Aorta (tissue), 5 donors: ENCODE measurements at regions not wholly inside any gene's neighbourhood (a gene's known extent, or its start where the extent isn't known, plus 50 kb on each side); places are given as distances from the start of the nearest gene placed in this dataset.

ENCODE experiments used
- ATAC-seq: fragments of 200-7000 bp; cut with Tn5 transposase; one replicate; pipeline ENCODE4 v1.9.1; 2022; ENCODE audit warnings: moderate library complexity; ENCODE audit not compliant: low FRiP score
- DNase-seq, 2 donors: peaks; one replicate each; pipeline ENCODE4 v3.0.0-alpha.2; 2020
- H3K27ac ChIP-seq, 2 donors: one replicate each; pipeline ENCODE4 v1.5.1; 2013; ENCODE audit warnings: low read length in 2 of 2, mild to moderate bottlenecking in 2 of 2, moderate library complexity in 2 of 2, control low read depth in 1 of 2, inconsistent platforms in 1 of 2, low read depth in 1 of 2
- H3K27me3 ChIP-seq, 2 donors: one replicate each; pipeline ENCODE4 v1.6.1; 2013; ENCODE audit warnings: control low read depth in 1 of 2, low read length in 1 of 2, mild to moderate bottlenecking in 1 of 2, moderate library complexity in 1 of 2; ENCODE audit not compliant: insufficient read depth in 2 of 2, control insufficient read depth in 1 of 2
- H3K36me3 ChIP-seq, 2 donors: one replicate each; pipeline ENCODE4 v1.6.1; 2013; ENCODE audit warnings: control low read depth in 1 of 2, low read length in 1 of 2, mild to moderate bottlenecking in 1 of 2; ENCODE audit not compliant: insufficient read depth in 2 of 2, control insufficient read depth in 1 of 2
- H3K4me1 ChIP-seq, 2 donors: one replicate each; pipeline ENCODE4 v1.6.1; 2013; ENCODE audit warnings: low read length in 2 of 2, control low read depth in 1 of 2, mild to moderate bottlenecking in 1 of 2, moderate library complexity in 1 of 2; ENCODE audit not compliant: insufficient read depth in 2 of 2, control insufficient read depth in 1 of 2
- H3K4me3 ChIP-seq, 2 donors: one replicate each; pipeline ENCODE4 v1.5.1; 2013; ENCODE audit warnings: low read length in 2 of 2, control low read depth in 1 of 2, mild to moderate bottlenecking in 1 of 2
- H3K9me3 ChIP-seq: one replicate; pipeline ENCODE4 v1.6.1; 2013; ENCODE audit warnings: mild to moderate bottlenecking, low read length; ENCODE audit not compliant: control insufficient read depth
- WGBS, 2 donors: extraction: QIAGEN DNeasy Blood & Tissue Kit; methylation state at CpG; one replicate each; pipeline ENCODE4 v1.1.7; 2013; 5-methylcytosine and 5-hydroxymethylcytosine counted together
- intact Hi-C, 2 donors: fragments of 100-400 bp; cut with DNase I; formaldehyde crosslinking; loops; one replicate each; pipeline versions ENCODE4 v1.14.2 to v1.15.0; 2022
- donor health status: healthy with polysubstance abuse.
- donor health status: Bipolar disorder and iron deficiency.
- donor health status: DM: no; HTN: no; CAD: no.
- donor health status: DM: no; HTN: no; CAD: no.
- donor health status: DM: yes; HTN: yes; CAD: no.

GRCh38 chr15:57832183-57832582 is 125.7 kb downstream of the POLR2M start:
- Histone ChIP-seq H3K4me3 (no peak overlapping the region), H3K36me3 (no peaks in the 10 kb centered on the region), H3K9me3 (no peaks in the 10 kb centered on the region), H3K27ac (no peak overlapping the region), H3K27me3 (no peaks in the 10 kb centered on the region), H3K4me1 (no peaks in the 10 kb centered on the region)
- 98 to 100% methylated on average over 1 of the region's 1 CpG for WGBS, 2 donors
- ATAC-seq (no peak), DNase-seq (no peak)
- intact Hi-C loops, result no loop called here

- Histone ChIP-seq H3K4me1 (no peaks in the 10 kb centered on the region), H3K27ac (no peak overlapping the region), H3K27me3 (no peaks in the 10 kb centered on the region), H3K4me3 (no peak overlapping the region), H3K36me3 (no peaks in the 10 kb centered on the region), H3K9me3 (no peaks in the 10 kb centered on the region)
- DNase-seq (no peak), ATAC-seq (no peak)
- WGBS, 2 donors, result 94 to 98% methylated on average over 3 of the region's 3 CpGs
- intact Hi-C loops, result no loop called here
Measured at GRCh38 chr15:57835119-57835518, 128.6 kb downstream of the POLR2M start.

- H3K9me3 ChIP-seq, result peaks cover 2% of the 10 kb centered on the region
- WGBS, 2 donors, result 86 to 87% methylated on average over 5 of the region's 5 CpGs
- no peaks in the 10 kb centered on the region for H3K4me1 ChIP-seq
- intact Hi-C loops, result no loop called here
- no peaks in the 10 kb centered on the region for H3K36me3 ChIP-seq
- ATAC-seq, result no peak
- peaks cover 0 to 2% of the 10 kb centered on the region in 2 donors for H3K27me3 ChIP-seq
- no peak for DNase-seq
- no peak overlapping the region for H3K27ac ChIP-seq
- H3K4me3 ChIP-seq, result no peak overlapping the region
Measured at GRCh38 chr15:57849317-57849716, 142.8 kb downstream of the POLR2M start.

- Histone ChIP-seq H3K27ac (no peak overlapping the region), H3K9me3 (peaks cover 2% of the 10 kb centered on the region), H3K4me3 (no peak overlapping the region), H3K27me3 (no peaks in the 10 kb centered on the region), H3K4me1 (no peaks in the 10 kb centered on the region), H3K36me3 (no peaks in the 10 kb centered on the region)
- DNase-seq (no peak), ATAC-seq (no peak)
- intact Hi-C loops, result no loop called here
Measured at GRCh38 chr15:57854531-57854930, 148.0 kb downstream of the POLR2M start.

- ATAC-seq, result no peak
- WGBS, 2 donors, result 97% methylated on average over 1 of the region's 1 CpG
- intact Hi-C loops, result loop anchor here in 1 of 2 donors (2.0 kb wide), 1 partner anchor 297 kb away; no protein-coding TSS in a partner anchor
Measured at GRCh38 chr15:57857871-57858270, 151.4 kb downstream of the POLR2M start.

GRCh38 chr15:57859130-57859685 is 152.7 kb downstream of the POLR2M start:
- Histone ChIP-seq H3K27me3 (no peaks in the 10 kb centered on the region), H3K27ac (no peak overlapping the region), H3K4me1 (no peaks in the 10 kb centered on the region), H3K9me3 (no peaks in the 10 kb centered on the region), H3K36me3 (no peaks in the 10 kb centered on the region), H3K4me3 (no peak overlapping the region)
- 78 to 84% methylated on average over 2 of the region's 2 CpGs for WGBS, 2 donors
- intact Hi-C loops, result loop anchor here in 1 of 2 donors (2.0 kb wide), 1 partner anchor 298 kb away; no protein-coding TSS in a partner anchor
- ATAC-seq (no peak), DNase-seq (no peak)

More at GRCh38 chr15:57857871-57858270, 151.4 kb downstream of the POLR2M start:
- H3K27ac ChIP-seq, result no peak overlapping the region
- H3K4me3 ChIP-seq, result no peak overlapping the region
- H3K36me3 ChIP-seq, result no peaks in the 10 kb centered on the region
- no peaks in the 10 kb centered on the region for H3K4me1 ChIP-seq
- no peaks in the 10 kb centered on the region for H3K27me3 ChIP-seq
- no peaks in the 10 kb centered on the region for H3K9me3 ChIP-seq
- no peak for DNase-seq

GRCh38 chr15:57861034-57861638 is 154.6 kb downstream of the POLR2M start:
- whole genome bisulfite sequencing, 2 donors, result 24 to 31% methylated on average over 6 of the region's 6 CpGs
- no peaks in the 10 kb centered on the region for H3K4me1 ChIP-seq
- H3K36me3 ChIP-seq, result no peaks in the 10 kb centered on the region
- H3K9me3 ChIP-seq, result no peaks in the 10 kb centered on the region
- no peak overlapping the region for H3K27ac ChIP-seq
- intact Hi-C loops, result loop anchor here (1.0 to 10.0 kb wide), 7 partner anchors 106 to 300 kb away; partner anchors contain the start of gene ALDH1A2 (in 2 of the 2)
- H3K27me3 ChIP-seq, result no peaks in the 10 kb centered on the region
- ATAC-seq, result peak; percentile 71
- DNase-seq, result no peak
- no peak overlapping the region for H3K4me3 ChIP-seq

GRCh38 chr15:57861815-57862586 is 155.5 kb downstream of the POLR2M start:
- H3K9me3 ChIP-seq, result no peaks in the 10 kb centered on the region
- H3K36me3 ChIP-seq, result no peaks in the 10 kb centered on the region
- no peak for DNase-seq
- intact Hi-C loops, result loop anchor here (1.0 to 10.0 kb wide), 7 partner anchors 107 to 301 kb away; partner anchors contain the start of gene ALDH1A2 (in 2 of the 2)
- ATAC-seq, result no peak
- H3K27ac ChIP-seq, result no peak overlapping the region
- no peak overlapping the region for H3K4me3 ChIP-seq
- no peaks in the 10 kb centered on the region for H3K27me3 ChIP-seq
- WGBS, 2 donors, result 72 to 78% methylated on average over 6 of the region's 6 CpGs
- H3K4me1 ChIP-seq, result no peaks in the 10 kb centered on the region
